ENCODE measurements at regions not wholly inside any gene's neighbourhood (a gene's known extent, or its start where the extent isn't known, plus 50 kb on each side); places are given as distances from the start of the nearest gene placed in this dataset.
"Not testable (repeated sequence)": the region's sequence is repeated elsewhere in the genome, so short reads cannot be mapped to it uniquely, and the experiment has no call there.

DNA sequence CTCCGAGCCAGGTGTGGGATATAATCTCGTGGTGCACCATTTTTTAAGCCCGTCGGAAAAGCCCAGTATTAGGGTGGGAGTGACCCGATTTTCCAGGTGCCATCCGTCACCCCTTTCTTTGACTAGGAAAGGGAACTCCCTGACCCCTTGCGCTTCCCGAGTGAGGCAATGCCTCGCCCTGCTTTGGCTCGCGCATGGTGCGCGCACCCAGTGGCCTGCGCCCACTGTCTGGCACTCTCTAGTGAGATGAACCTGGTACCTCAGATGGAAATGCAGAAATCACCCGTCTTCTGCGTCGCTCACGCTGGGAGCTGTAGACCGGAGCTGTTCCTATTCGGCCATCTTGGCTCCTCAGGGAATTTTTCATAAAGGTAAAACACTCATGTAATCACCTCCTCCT, 63.9 kb downstream of the RWDD3 start:
- DNase-seq, result not testable (repeated sequence)

DNA sequence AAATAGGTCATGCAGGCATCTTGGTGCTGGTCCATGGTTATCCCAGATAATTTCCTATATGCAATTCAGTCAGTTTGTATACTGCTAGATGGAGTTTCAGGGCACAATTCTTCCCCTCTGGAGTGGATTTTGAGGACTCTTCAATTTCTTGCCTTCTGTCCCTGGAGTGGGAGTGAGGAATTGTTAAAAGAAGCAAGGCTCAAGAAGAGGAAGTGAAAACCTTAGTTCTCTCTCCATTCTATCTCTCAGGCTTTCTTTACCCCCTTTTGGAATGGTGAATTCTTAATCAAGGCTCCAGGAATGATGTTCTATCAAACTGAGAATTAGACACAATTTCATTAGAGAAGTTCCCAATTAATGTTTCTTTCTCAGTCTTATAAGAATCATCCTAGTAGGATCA, 67.1 kb downstream of the RWDD3 start:
- DNase-seq, result no peak

DNA sequence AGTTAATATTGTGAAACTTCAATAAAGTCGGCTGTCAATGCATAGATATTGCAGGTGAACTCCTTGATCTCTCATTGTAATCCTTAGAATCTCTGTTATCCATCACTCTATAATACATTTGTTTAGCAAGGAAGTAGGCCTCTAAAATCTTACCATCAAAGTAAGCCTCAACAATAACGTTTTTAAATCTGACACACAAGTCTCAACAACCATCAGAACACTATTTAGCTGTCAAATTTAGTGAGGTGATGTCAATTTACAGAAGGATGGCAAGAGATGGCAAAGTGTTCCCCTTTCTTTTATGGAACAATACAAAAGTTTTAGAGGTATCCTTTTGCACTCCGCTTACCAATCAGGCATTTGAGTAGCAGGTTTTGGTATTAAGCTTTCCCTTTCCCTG, 67.6 kb downstream of the RWDD3 start:
- DNase-seq, result no peak

DNA sequence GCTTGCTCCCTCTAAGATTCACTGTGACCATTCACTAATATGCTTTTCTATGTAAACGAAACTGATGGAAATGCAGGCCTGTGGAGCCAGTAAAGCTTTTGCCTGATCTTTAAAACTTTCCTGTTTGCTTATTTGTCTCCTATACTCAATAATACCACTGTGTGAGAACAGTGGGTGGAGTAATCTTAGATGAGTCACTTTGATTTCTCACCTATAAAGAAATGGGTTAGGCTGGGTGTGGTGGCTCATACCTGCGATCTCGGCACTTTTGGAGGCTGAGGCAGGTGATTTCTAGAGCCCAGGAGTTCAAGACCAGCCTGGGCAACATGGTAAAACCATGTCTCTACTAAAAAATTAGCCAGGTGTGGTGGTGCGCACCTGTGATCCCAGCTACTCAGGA, 70.8 kb downstream of the RWDD3 start:
- no peak for DNase-seq

DNA sequence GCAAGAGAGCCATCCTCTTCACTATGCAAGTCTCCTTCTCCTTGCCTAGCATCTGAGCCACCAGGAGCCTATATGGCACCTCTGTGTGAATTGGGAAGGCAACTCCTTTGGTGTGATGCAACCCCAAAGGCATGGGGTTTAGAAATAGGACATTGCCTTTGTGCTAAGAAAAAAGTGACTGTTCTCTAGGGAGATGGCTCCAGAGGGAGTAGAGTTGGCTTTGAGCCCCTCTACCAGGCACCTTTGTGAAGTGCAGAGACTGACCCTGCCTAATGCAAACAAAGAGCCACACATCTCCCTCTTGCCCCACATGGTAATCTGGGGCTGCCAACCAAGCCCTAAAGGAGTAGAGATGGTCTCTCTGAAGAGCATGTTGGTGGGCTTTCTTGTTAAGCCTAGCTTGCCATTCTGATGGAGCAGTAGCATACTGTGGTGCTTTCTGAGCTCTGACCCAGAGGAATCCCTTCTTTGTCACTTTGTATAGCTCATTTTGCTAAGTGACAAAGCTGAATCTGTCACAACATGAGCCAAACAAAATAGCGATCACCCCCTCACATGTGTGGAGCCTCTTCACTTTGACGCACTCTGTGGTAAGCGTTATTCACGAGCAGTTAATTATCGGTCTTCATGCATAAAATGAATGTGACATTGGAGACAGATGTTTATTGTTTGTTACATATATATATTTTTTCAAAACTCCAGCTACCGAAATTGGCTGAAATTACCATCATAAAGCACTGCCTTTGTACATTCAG, 74.4 kb downstream of the RWDD3 start:
- DNase-seq, result no peak

DNA sequence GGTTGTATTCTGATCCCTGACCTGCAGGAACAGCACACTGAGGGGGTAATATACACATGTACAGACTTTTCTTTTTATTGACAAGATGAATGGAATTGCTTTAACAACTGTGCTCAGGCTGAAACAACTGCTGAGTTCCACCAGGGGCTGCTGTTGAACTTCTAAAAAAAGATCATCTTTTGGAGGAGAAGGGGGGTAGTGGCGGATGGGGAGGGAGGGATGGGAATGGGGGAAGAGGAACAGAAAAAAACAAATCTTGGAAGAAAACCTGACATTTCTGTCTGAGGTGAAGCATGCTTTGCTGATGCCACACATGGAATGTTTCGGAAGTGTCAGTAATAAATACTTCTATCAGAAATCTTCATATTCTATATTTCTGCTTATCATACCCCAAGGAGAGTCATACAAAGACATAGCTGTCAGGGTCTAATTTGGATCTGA, 75.0 kb downstream of the RWDD3 start:
- peak; percentile 26 for DNase-seq

DNA sequence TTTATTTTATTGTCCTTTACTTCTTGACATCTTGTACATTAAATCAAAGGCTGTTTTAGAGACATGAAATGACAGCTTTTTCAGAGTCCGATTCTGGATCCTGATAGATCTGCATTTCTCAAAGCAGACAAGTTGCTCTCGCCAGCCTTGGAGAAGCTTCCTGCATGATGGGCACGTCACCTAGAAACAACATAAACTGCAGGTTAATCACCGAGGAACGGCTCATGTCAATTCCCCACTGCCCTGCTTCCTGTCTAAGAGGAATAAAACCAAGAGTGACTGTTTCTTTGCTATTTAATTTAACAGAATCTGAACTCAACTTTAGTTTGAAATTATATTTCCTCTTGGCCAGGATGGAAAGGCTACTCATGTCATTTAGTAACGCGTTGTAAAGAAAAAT, 77.0 kb downstream of the RWDD3 start:
- no peak for DNase-seq

DNA sequence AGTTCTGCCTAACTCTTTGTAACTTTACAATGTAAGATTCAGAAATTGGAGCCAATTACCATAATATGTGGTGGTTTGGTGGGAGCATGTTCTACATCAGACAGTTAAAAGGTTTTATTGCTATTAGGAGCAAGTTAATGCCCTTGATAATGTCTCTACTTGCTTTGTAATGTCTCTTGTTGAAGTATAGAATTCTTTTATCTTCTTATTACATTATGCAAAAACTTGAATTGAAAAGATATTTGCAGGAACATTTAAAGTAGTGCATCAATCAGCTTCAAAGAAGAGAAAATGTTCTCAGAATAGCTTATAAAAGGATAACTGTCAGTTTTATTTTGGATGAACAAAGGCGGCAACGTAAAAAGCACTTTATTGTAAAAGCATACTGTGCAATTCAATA, 77.8 kb downstream of the RWDD3 start:
- no peak for DNase-seq

DNA sequence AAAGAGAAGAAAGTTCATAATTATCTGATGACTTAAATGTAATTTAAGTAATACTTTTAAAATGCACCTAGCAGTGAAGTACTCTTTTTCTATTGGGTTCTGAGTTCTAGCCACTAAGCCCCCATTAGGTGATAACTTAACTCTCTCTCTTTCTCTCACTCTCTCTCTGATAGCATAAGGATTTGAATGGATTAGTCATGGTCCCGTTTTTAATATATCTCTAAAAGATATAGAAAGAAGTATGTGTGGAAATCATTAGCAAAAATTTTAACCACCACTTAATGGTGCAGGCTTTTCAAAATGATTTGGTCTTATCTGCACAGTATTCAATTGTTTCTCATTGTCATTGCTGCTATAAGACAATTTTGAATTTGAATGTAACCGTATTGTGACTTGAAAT, 78.2 kb downstream of the RWDD3 start:
- no peak for DNase-seq

DNA sequence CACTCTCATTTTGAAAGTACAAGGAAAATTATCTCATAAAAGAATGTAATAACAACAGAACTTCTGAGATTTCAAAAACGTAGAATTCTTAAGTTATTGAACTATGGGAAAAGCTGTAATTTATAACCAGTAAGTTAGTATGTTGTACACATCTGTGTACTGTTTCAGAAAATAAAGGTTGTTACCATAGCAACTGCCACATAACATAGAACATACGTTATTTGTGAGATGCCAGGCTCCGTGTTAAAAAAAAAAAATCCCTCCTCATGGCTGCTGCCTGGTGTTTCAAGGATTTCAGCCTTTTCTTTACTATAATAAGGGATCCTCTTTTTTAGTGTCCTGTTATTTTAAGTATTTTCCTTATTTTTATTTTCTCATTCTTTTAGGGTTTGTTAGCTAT, 79.5 kb downstream of the RWDD3 start:
- no peak for DNase-seq

DNA sequence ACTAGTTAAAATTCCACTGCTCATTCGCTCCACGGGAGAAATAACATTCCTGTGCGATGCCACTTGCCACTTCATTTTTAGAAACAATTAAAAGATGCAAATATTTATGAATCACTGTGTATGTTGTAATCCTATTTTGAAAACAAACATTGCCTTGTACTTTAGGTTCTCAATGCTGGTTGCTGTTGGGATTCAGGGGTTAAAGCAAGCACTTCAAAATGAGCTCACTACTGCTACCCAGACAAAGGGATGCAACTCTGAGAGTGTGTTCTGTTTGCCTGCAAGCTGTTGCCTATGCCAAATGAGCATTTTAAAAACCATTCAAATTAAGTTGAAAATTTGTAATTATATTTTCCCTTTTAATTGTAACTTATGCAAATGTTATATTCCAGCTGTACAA, 87.5 kb downstream of the RWDD3 start:
- no peak for DNase-seq

DNA sequence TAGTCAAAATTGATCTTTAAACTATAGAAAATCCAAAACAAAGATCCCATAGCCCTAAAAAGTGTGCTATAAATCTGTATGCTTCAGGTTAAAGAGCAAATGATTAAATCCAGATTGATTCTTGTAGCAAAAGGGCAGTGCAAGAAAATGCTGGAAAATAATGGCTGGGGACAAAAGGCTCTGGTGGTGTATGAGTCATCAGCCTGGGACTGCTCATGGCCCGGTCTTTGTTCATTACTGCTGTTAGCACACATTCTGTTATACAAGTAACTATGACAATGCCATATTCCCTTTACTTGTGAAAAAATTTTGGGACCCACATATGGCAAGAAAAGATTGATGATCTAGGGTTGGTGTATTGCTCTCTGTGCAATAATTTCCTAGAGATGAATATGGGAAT, 89.1 kb downstream of the RWDD3 start:
- no peak for DNase-seq

DNA sequence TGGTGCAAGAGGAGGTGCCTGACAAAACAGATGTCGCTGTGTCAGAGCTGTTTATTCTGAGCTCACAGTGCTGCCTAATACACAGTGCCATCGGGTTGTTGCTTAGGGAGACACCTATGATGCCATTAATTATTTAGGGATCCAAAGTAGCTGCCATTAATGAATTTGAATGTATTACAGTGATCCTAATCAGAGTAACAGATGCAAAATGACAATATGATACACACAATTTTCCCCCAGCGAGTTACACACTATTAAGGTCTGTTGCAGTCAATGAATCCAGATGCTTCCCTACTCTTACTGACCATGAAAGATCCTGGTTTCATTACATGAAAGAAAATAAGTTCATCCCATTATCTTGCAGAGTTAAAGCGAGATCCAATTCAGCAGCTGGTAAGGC, 91.3 kb downstream of the RWDD3 start:
- no peak for DNase-seq

DNA sequence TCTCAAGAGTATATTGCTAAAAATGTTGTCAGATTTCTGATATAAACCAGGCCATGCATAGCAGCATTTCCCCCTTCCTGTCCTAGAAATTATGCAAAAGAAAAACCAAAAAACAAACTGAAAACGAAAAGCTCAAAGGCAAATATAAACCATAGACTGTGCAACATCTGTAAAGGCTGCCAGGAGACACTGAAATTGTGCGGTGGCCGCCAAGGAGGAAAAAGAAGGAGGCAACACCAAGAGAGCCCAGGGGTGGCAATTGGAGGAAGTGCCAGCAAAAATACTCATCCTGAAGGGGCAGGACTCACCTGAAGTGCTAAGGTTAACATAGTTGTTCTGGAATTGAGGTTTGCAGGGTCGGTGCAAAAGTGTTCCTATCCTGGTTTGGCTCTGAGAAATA, 92.0 kb downstream of the RWDD3 start:
- no peak for DNase-seq

DNA sequence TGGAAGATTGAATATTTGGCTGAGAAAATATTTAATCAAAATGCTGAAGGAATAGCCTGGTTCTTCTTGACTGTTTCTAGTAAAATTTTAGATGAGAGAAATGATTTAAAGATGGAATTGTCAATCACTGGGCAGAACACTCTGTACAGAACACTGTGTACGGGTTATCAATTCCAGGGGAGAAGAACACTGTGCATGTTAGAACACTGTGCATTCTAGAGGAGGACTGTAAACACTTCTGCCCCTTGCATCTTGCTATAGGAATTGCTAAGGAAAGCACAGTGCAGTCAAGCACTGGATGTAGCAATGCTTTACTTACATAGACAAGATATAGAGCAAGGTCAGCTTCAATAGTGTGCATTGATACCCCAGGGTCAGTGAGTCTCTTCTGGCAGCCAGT, 98.7 kb downstream of the RWDD3 start:
- DNase-seq, result no peak

DNA sequence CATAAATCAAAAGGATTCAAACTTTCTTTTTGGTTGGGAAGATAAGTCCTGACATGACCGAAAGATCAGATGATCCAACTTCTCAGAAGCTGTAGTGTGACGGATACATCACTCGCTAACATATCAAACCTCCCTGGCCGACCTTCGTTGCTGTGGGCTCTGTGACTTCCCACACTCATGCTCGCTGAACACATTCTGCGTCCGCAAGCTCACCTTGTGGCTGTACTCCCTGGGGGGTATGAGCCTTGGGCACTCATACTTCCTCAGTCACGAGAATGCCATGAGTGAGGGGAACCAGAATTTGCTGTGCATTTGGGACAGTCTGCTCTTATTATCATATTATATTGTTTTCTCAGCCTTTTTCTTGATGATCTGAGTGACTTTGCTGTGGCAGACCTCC, 105.4 kb downstream of the RWDD3 start:
- DNase-seq, result no peak

DNA sequence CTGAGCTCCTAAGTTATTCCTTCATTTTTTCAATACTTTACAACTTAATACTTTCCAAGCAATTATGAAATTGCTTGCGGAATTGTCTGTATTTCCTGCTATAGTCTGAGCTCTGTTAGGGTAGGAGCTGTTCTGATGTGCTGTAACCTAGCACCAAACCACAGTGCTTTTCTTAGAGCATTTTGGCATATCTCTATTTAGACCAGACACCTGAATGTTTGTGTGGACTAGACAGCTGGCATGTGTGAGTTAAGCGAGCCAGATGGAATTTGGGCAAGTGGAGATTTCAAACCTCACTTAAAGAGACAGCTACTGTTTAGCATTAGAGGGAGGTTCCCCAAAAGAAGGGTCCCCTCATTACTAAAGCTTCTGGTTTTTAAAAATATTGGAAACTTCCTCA, 106.1 kb downstream of the RWDD3 start:
- no peak for DNase-seq

DNA sequence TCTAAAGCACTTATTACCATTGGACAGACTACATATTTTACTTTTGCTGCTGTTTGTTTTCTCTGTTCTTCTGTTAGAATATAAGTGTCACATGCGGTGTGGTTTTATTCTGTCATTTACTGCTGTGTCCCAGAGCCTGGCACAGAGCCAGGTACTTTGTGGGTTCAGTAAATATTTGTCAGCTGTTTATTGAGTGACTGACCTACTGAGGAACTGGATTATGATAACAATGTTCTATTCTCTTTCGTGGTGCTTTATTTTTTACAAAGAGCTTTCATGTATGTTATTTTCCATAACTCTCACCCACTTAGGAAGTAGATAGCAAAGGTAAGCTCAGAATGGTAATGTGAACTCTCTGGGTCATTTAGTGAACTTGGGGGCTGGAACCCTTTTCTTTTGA, 118.8 kb downstream of the RWDD3 start:
- no peak for DNase-seq

DNA sequence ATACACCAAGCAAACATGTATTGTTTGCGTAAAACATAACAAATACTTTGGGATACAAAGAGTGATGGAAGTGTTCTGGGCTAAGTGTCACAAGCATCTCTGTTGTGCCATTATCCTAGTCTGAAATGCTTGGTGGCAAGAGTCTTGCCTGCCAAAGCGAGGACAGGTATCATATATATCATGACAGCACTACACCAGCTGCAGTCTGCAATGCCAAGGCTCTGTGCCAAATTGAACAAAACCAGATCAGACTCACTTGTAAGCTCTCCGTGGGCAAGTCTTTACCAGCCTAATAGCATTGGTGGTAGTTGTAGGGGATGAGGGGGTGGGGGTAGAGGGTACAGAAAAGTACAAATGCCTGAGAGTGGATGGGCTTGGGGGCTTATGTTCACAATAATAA, 119.2 kb downstream of the RWDD3 start:
- DNase-seq, result no peak

DNA sequence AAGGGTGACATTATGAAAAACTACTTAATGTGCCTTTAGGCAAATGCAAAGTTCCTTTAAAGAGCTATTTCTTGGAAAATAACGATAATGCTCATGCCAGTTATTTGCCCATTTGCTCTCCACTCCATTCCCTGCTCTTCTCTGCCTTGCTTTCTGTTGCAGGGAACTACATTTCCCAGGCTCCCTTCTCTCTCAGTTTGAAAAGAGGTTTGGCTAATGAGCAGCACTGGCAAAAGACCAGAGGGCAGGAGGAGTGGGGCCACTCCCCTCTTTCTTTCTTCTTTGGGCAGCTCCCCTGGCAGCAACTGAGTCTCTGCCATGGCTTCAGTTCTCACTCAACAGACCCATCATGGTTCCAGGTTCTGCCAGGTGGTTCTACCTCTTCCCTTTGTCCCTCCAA, 130.5 kb downstream of the RWDD3 start:
- DNase-seq, result no peak

DNA sequence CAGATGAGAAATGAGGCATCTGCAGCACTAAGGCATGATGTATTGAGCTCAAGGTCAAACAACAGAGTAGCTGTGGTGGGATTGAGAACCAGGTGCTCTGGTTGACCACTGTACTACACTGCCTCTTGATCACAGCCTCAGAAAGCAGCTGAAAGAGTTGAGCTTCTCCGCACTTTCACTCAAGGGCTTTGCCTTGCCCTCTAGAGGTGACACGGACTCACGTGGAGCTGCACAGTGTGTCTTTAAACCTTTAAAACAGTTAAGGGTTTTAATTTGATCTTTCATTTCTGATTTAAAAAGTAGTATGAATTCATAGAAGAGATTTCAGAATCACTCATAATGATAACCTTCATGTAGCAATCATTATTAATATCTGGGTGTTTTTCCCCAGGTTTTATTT, 132.5 kb downstream of the RWDD3 start:
- DNase-seq, result no peak

DNA sequence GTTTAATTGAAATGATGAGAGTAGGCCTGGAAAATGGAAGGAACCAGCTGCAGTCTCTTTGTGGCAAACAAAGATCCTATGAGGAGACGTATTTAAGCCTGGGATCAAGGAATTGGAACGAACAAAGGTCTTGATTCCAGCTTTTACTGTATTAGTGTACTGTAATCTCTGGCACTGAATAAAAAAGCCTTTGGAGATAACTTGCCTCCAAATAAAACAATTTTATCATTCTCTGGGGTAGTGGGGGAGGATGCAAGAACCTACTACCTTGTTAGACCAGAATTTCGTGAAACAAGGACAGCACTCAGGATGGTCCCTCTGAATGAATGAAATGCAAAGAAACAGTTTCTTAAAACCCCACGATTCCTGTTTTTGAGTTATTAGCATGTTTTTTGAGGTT, 134.2 kb downstream of the RWDD3 start:
- no peak for DNase-seq

DNA sequence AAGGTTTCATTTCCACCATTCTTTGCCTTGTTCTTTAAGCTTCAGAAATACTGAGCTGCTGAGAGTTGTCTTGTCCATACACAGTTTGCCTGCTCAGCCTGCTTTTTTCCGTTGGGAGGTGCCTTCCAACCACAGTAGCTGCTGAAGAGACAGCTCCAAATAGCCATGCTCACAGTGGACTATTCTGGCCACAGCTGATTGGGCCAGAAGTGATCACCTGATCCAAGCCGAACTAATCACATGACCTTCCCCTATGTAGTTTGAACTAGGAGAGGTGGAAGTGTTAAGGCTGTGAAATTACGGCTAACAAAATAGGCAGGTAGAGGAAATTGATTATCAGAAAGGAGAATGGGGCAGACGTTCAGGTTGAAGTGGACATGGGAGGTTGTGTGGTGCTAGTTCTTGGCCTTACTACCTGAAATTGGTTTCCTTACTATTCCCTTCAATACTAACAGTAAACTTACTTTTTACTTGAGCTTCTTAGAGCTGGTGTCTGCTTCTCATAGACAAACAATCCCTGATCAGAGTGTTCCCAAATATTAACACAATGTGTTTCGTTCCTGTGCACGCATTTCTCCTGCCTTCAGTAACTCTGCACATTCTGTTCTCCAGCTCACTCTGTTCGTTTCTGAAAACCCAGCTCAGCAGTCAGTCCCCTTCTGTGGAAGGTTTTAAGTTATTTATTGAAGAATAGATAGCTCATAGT, 136.1 kb downstream of the RWDD3 start:
- no peak for DNase-seq

DNA sequence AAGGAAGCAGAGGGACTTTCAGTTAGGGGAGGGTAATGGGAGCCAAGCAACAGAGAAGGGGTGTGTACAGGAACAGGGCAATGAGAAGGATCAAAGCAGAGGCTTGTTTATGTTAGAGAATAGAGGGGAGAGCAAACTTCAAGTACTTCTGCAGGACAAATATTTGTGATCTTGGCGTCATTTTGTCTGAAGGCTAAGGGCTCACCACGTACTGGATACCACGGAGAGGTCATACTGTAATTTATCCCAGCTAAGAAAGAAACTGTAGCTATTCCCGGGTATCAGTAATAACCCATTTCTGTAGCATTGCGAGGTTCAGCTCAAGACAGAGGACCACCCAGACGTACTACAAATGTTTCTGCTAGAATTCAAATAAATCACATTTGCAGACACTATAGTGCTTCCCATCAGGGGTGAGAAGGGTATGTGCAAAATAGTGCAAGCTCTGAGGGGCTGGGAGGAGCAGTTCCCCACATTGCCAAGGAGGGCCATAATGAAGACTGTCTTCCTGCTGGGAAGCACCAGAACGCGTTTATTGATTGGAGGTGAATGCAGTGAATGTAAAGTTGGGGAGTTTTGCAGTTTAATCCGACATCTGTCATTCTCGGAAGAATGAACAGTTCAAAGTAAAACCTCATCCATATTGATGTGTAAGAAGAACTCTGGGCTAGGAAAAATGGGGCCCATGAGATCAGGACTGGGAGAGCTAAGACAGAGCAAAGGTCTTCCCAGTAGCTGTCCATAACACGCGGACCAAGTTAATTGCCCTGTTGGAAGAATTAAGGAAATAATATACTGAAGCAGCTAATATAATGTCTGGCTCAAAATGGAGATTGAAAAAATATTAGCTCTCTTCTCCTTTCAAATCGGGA, 136.9 kb downstream of the RWDD3 start:
- no peak for DNase-seq
